ENCODE measurements at regions not wholly inside any gene's neighbourhood (a gene's known extent, or its start where the extent isn't known, plus 50 kb on each side); places are given as distances from the start of the nearest gene placed in this dataset.

DNA sequence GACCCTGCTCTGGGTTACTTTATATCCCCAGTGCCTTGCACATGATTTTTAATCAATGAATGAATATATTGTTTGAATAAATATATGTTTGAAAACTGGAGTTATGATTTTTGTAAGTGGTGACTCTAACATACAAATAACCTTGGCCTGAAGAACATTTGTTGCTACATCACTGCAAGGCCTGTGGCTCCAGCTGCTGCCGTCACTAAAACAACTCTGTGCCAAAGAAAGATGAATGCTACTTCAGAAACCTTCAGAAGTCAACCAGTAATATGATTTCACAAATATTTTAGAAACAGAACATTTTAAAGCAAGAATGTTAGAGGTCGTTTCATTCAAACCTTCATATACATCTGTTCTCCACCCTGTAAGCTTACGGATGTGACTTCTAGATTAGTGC lies 60.6 kb upstream of the SEC16B start:
- FAIRE-seq: no peak
- CTCF ChIA-PET (ENCODE audit: partially characterized antibody): interaction anchor here (0.7 to 4.6 kb wide), 6 partner anchors 27 to 469 kb away, joined by 3 to 30 read pairs (median 10); no protein-coding TSS in a partner anchor
- H3K4me3 ChIP-seq (ENCODE audit: extremely low read depth in 1 of 4, insufficient read depth in 2 of 4, low read depth in 3 of 4, low read length in 4 of 4): no peak overlapping the region

More for the DNA sequence above, 60.6 kb upstream of the SEC16B start:
- H3K4ac ChIP-seq (replicated peaks; ENCODE audit: insufficient read length, low read depth, low read length): no peak overlapping the region
- no peaks in the 10 kb centered on the region for H3K9me3 ChIP-seq (ENCODE audit: insufficient read depth in 2 of 2, low read depth in 1 of 2, low read length in 1 of 2)
- no peak overlapping the region for H4K8ac ChIP-seq (ENCODE audit: extremely low read depth, insufficient read depth, low read length)
- H3K23me2 ChIP-seq (ENCODE audit: low read depth, low read length): no peaks in the 10 kb centered on the region
- H3K27ac ChIP-seq (ENCODE audit: low read depth, low read length): no peak overlapping the region
- WGBS, 2 experiments (ENCODE audit: extremely low coverage in 1 of 2, insufficient coverage in 1 of 2, insufficient read length in 1 of 2, insufficient replicate concordance in 2 of 2, low coverage in 1 of 2, low lambda C conversion rate in 2 of 2, missing lambda C conversion rate in 1 of 2): 89% methylated on average over 3 of the region's 3 CpGs; no CpG with 5 or more reads in 1 of the 2 experiments
- no peak overlapping the region for H4K91ac ChIP-seq (replicated peaks; ENCODE audit: insufficient read length, low read length)
- no peak overlapping the region for H3K14ac ChIP-seq (ENCODE audit: insufficient read length)
- DNase-seq (ENCODE audit: low read depth in 1 of 2, low spot score in 2 of 2): no peak
- POLR2A ChIA-PET (ENCODE audit: partially characterized antibody): interaction anchor here (1.0 kb wide), 1 partner anchor 11 kb away, joined by 3 read pairs; no protein-coding TSS in a partner anchor
- no peak overlapping the region for H3K4me2 ChIP-seq (ENCODE audit: insufficient read depth in 1 of 2, low read depth in 2 of 2, low read length in 2 of 2)
- no peaks in the 10 kb centered on the region for H3K4me1 ChIP-seq (replicated peaks in 1 of 4; ENCODE audit: control insufficient read depth in 3 of 4, insufficient read depth in 4 of 4, low read length in 3 of 4)
- no peak overlapping the region for H2BK20ac ChIP-seq (ENCODE audit: low read length)
- no peaks in the 10 kb centered on the region for H4K20me1 ChIP-seq (replicated peaks in 1 of 2; ENCODE audit: control insufficient read depth in 1 of 2, insufficient read depth in 2 of 2, low read length in 2 of 2)
- no peaks in the 10 kb centered on the region for H3K79me2 ChIP-seq (ENCODE audit: control insufficient read depth in 1 of 2, insufficient read depth in 2 of 2, low read length in 2 of 2)
- H3K56ac ChIP-seq (replicated peaks; ENCODE audit: insufficient read length, low read depth, low read length): no peak overlapping the region
- H2BK15ac ChIP-seq (ENCODE audit: low read length): no peak overlapping the region
- H2AFZ ChIP-seq (ENCODE audit: low read length): no peak overlapping the region
- H2BK120ac ChIP-seq (replicated peaks; ENCODE audit: low read depth, low read length): no peak overlapping the region
- H3K18ac ChIP-seq (ENCODE audit: extremely low read depth, low read length): no peak overlapping the region
- H3K9ac ChIP-seq (replicated peaks in 1 of 4; ENCODE audit: extremely low read depth in 1 of 4, low read depth in 3 of 4, low read length in 3 of 4): no peak overlapping the region
- H4K5ac ChIP-seq (ENCODE audit: insufficient read length, low read depth, low read length): no peak overlapping the region
- H2BK12ac ChIP-seq (ENCODE audit: low read depth, low read length): no peak overlapping the region
- H3K23ac ChIP-seq (ENCODE audit: insufficient read length): no peak overlapping the region
- no peaks in the 10 kb centered on the region for H3K27me3 ChIP-seq (replicated peaks in 1 of 4; ENCODE audit: control insufficient read depth in 3 of 4, extremely low read depth in 1 of 4, insufficient read depth in 3 of 4, low read length in 3 of 4)
- no peaks in the 10 kb centered on the region for H3K79me1 ChIP-seq (ENCODE audit: low read depth, low read length)
- H2AK5ac ChIP-seq (ENCODE audit: low read depth, low read length): no peak overlapping the region
- H2BK5ac ChIP-seq (ENCODE audit: low read depth, low read length): no peak overlapping the region
- TF ChIP-seq, protein P1, sequence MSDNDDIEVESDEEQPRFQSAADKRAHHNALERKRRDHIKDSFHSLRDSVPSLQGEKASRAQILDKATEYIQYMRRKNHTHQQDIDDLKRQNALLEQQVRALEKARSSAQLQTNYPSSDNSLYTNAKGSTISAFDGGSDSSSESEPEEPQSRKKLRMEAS (IDR thresholded peaks at IDR 0.05): no peak
- TF ChIP-seq EP300 (IDR thresholded peaks at IDR 0.05; ENCODE audit: borderline replicate concordance in 1 of 2, low read depth in 2 of 2, low read length in 2 of 2): no peak
- no peak for TF ChIP-seq SP4 (IDR thresholded peaks at IDR 0.05; ENCODE audit: low read length)
- TF ChIP-seq PHF8 (conservative IDR thresholded peaks at IDR 0.05; ENCODE audit: low read depth, low read length): no peak
- TF ChIP-seq EGR1 (IDR thresholded peaks at IDR 0.05; ENCODE audit: borderline replicate concordance, low read depth, low read length): no peak
- TF ChIP-seq TCF12 (IDR thresholded peaks at IDR 0.05; ENCODE audit: low read depth, low read length): no peak
- TF ChIP-seq BCL11A (IDR thresholded peaks at IDR 0.05; ENCODE audit: low read depth in 2 of 2, low read length in 2 of 2): no peak
- no peak for TF ChIP-seq GTF2F1 (IDR thresholded peaks at IDR 0.05; ENCODE audit: borderline replicate concordance, low read depth, low read length)
- no peak for TF ChIP-seq CEBPB (IDR thresholded peaks at IDR 0.05; ENCODE audit: low read depth, low read length)
- TF ChIP-seq CTBP2 (IDR thresholded peaks at IDR 0.05; ENCODE audit: borderline replicate concordance, insufficient read depth, insufficient read length, low read length): no peak
- TF ChIP-seq SP1 (IDR thresholded peaks at IDR 0.05; ENCODE audit: low read depth, low read length): no peak
- TF ChIP-seq RNF2 (IDR thresholded peaks at IDR 0.05; ENCODE audit: borderline replicate concordance, low read depth, low read length, missing control alignments, poor library complexity, severe bottlenecking): no peak
- TF ChIP-seq SP2 (IDR thresholded peaks at IDR 0.05; ENCODE audit: low read length): no peak
- H3K36me3 ChIP-seq (ENCODE audit: control insufficient read depth in 2 of 4, insufficient read depth in 4 of 4, low read length in 3 of 4): no peaks in the 10 kb centered on the region
